ENCODE measurements at regions not wholly inside any gene's neighbourhood (a gene's known extent, or its start where the extent isn't known, plus 50 kb on each side); places are given as distances from the start of the nearest gene placed in this dataset.

DNA sequence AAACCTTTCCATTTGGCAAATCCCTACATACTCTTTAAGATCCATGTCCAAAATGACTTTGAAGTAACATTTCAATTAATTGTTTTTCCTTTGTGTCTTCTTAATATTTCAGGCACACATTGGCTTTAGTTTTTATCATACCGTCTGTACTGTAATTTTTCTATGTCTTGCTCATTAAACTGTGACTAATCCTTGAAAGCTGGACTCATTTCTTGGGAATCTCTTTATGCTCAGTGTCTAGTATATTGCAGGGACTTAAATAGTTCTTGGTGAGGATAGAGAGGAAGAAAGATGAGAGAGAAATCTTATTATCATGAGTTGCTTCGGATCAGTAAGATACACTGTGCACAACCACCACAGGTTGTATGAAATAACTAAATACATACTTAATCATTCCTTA is 448.3 kb upstream of the ST6GAL2 start:
- TF ChIP-seq, protein P1, sequence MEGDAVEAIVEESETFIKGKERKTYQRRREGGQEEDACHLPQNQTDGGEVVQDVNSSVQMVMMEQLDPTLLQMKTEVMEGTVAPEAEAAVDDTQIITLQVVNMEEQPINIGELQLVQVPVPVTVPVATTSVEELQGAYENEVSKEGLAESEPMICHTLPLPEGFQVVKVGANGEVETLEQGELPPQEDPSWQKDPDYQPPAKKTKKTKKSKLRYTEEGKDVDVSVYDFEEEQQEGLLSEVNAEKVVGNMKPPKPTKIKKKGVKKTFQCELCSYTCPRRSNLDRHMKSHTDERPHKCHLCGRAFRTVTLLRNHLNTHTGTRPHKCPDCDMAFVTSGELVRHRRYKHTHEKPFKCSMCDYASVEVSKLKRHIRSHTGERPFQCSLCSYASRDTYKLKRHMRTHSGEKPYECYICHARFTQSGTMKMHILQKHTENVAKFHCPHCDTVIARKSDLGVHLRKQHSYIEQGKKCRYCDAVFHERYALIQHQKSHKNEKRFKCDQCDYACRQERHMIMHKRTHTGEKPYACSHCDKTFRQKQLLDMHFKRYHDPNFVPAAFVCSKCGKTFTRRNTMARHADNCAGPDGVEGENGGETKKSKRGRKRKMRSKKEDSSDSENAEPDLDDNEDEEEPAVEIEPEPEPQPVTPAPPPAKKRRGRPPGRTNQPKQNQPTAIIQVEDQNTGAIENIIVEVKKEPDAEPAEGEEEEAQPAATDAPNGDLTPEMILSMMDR (conservative IDR thresholded peaks at IDR 0.05; ENCODE audit: low read length): no peak
- no peak for TF ChIP-seq EZH2phosphoT487 (IDR thresholded peaks at IDR 0.05; ENCODE audit: borderline replicate concordance, low read depth, low read length)
